ENCODE measurements at regions not wholly inside any gene's neighbourhood (a gene's known extent, or its start where the extent isn't known, plus 50 kb on each side); places are given as distances from the start of the nearest gene placed in this dataset.

DNA sequence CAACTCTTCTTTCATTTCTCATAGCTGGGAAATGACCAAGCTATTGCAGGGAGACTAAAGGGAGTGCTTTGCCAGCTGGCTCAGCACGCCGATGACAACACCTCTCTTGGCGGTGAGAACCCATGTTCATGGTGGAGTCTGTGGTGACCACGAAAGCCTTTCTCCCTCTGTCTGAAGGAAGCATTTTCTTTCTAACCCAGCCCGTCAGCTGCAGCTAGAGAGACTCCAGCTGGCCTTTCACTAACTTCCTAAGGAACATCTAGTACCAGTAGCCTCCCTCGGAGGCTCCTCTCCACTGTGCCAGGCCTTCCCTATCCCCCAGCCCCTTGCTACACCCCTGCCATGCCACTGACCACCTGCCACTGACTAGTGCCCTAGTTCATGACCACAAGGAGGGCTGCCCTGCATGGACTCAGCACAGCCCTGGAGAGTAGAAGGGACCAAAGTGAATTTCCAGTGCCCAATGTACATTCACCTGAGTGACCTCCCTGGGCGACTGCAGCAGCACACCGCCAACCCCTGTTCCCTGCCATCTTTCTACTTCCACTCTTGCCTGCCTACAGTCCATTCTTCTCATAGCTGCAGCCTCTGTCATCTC lies 81.3 kb downstream of the CBLN1 start:
- TF ChIP-seq, protein P1, sequence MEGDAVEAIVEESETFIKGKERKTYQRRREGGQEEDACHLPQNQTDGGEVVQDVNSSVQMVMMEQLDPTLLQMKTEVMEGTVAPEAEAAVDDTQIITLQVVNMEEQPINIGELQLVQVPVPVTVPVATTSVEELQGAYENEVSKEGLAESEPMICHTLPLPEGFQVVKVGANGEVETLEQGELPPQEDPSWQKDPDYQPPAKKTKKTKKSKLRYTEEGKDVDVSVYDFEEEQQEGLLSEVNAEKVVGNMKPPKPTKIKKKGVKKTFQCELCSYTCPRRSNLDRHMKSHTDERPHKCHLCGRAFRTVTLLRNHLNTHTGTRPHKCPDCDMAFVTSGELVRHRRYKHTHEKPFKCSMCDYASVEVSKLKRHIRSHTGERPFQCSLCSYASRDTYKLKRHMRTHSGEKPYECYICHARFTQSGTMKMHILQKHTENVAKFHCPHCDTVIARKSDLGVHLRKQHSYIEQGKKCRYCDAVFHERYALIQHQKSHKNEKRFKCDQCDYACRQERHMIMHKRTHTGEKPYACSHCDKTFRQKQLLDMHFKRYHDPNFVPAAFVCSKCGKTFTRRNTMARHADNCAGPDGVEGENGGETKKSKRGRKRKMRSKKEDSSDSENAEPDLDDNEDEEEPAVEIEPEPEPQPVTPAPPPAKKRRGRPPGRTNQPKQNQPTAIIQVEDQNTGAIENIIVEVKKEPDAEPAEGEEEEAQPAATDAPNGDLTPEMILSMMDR (IDR thresholded peaks at IDR 0.05; ENCODE audit: low read depth, low read length) = no peak
- DNase-seq (ENCODE audit: low read depth in 1 of 2, low spot score in 1 of 2) = no peak

DNA sequence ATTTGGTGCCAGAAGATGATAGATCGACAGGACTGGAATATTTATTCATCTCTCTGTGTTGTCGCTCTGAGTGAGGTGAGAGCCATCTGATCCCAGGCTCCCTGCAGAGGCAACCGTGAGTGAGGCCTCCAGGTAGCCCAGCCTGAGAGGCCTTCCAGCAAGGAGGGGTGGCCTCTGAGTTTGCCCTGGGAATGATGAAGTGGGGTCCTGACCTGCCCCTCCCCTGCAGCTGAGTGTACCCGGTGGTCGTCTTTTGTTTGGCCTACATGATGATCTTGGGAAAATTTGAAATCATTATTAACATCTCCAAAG lies 86.4 kb downstream of the CBLN1 start:
- TF ChIP-seq, protein P1 (IDR thresholded peaks at IDR 0.05; ENCODE audit: low read depth, low read length) = no peak
- no peak for DNase-seq (ENCODE audit: low read depth in 1 of 2, low spot score in 1 of 2)
- H3K4me3 ChIP-seq = no peak overlapping the region
- H3K4me1 ChIP-seq (ENCODE audit: low read depth) = no peaks in the 10 kb centered on the region
- H3K27ac ChIP-seq = no peak overlapping the region
- no peaks in the 10 kb centered on the region for H3K9me3 ChIP-seq (ENCODE audit: low read depth)
- no peaks in the 10 kb centered on the region for H3K36me3 ChIP-seq
- no peaks in the 10 kb centered on the region for H3K27me3 ChIP-seq

More for the DNA sequence above, 81.3 kb downstream of the CBLN1 start:
- no peaks in the 10 kb centered on the region for H3K4me1 ChIP-seq (ENCODE audit: low read depth)
- no peaks in the 10 kb centered on the region for H3K36me3 ChIP-seq
- no peaks in the 10 kb centered on the region for H3K9me3 ChIP-seq (ENCODE audit: low read depth)
- H3K27ac ChIP-seq = no peak overlapping the region
- no peaks in the 10 kb centered on the region for H3K27me3 ChIP-seq
- H3K4me3 ChIP-seq = no peak overlapping the region

DNA sequence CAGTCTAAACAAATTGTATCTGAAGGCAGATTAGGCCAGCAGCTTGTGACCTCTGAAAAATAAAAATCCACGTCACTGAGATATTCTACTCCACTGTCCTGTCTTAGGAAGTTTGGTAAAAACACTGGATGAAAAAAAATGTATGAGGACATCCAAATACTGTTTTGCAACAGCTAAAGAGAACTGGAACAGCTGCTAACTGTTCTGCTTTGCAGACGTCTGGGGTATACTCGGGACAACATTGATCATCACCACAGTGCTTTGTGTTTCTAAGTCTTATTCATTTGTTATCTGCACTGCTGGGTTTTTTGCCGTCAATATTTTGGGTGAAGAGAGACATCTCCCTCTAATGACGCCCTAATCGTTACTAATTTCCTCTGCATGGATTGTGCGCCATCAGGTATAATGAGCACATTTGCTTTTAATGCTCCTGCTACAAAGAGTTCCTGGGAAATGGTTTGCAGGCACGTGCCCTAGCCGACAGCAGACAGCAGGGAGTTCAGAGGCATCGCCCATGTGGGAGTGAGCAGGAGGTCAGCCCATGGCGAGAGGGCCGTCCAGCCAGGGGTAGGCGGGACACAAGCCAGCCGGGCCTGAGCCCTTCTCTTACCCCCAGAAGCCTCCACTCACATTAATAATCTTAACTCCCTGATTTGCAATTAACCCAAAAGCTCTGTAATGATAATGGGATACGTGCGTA lies 87.0 kb downstream of the CBLN1 start:
- TF ChIP-seq, protein P1 (IDR thresholded peaks at IDR 0.05; ENCODE audit: low read depth, low read length) = no peak

DNA sequence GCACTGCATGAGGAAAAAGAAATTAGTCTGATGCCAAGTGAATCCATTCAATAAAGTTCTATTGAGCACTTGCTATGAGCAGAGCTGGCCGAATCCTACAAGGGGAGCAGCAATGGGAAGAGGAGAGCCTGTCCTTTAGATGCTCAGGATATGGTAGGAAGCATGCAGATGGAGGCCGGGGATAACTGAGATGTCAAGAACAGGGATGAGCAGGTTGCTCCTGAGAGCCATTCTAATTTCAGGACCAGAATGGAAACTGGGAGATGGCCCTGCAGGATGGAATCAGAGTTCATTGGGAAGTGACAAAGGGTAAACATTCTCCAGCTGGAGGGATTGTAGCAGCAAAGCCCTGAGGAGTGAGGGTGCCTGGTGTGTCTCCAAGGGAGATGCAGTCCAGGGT lies 88.0 kb downstream of the CBLN1 start:
- Histone ChIP-seq H3K4me3 (no peak overlapping the region), H3K27ac (no peak overlapping the region), H3K9me3 (ENCODE audit: low read depth) (no peaks in the 10 kb centered on the region), H3K4me1 (ENCODE audit: low read depth) (no peaks in the 10 kb centered on the region), H3K27me3 (no peaks in the 10 kb centered on the region), H3K36me3 (no peaks in the 10 kb centered on the region)
- TF ChIP-seq, protein P1 (IDR thresholded peaks at IDR 0.05; ENCODE audit: low read depth, low read length) = no peak
- no peak for DNase-seq (ENCODE audit: low read depth in 1 of 2, low spot score in 1 of 2)

More for the DNA sequence above, 87.0 kb downstream of the CBLN1 start:
- H3K4me3 ChIP-seq = no peak overlapping the region
- H3K36me3 ChIP-seq = no peaks in the 10 kb centered on the region
- no peak overlapping the region for H3K27ac ChIP-seq
- DNase-seq (ENCODE audit: low read depth in 1 of 2, low spot score in 1 of 2) = no peak
- no peaks in the 10 kb centered on the region for H3K27me3 ChIP-seq
- no peaks in the 10 kb centered on the region for H3K4me1 ChIP-seq (ENCODE audit: low read depth)
- H3K9me3 ChIP-seq (ENCODE audit: low read depth) = no peaks in the 10 kb centered on the region

DNA sequence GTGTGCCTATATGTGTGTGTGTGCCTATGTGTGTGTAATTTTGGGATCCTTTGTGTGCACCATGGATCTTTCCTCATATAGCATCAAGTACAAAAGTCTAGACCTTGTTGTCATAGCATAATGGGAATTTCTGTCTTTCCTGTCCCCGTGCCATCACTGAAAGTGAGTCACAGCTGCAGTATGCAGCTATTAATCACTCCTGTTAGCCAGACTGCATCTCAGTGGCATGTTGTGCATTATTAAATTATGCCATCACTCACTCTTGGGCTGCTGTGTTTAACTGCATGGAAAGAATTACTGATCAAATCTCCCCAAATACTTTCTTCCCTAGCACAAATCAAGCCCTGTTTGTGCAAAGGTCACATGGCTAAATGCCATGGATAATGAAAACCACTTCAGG lies 92.4 kb downstream of the CBLN1 start:
- TF ChIP-seq, protein P1 (IDR thresholded peaks at IDR 0.05; ENCODE audit: low read depth, low read length) = no peak
- H3K4me3 ChIP-seq = no peak overlapping the region
- no peaks in the 10 kb centered on the region for H3K4me1 ChIP-seq (ENCODE audit: low read depth)
- H3K27ac ChIP-seq = no peak overlapping the region
- DNase-seq (ENCODE audit: low read depth in 1 of 2, low spot score in 1 of 2) = no peak
- H3K27me3 ChIP-seq = peaks cover 4% of the 10 kb centered on the region
- H3K36me3 ChIP-seq = no peaks in the 10 kb centered on the region
- H3K9me3 ChIP-seq (ENCODE audit: low read depth) = no peaks in the 10 kb centered on the region
